ENCODE measurements at regions not wholly inside any gene's neighbourhood (a gene's known extent, or its start where the extent isn't known, plus 50 kb on each side); places are given as distances from the start of the nearest gene placed in this dataset.

DNA sequence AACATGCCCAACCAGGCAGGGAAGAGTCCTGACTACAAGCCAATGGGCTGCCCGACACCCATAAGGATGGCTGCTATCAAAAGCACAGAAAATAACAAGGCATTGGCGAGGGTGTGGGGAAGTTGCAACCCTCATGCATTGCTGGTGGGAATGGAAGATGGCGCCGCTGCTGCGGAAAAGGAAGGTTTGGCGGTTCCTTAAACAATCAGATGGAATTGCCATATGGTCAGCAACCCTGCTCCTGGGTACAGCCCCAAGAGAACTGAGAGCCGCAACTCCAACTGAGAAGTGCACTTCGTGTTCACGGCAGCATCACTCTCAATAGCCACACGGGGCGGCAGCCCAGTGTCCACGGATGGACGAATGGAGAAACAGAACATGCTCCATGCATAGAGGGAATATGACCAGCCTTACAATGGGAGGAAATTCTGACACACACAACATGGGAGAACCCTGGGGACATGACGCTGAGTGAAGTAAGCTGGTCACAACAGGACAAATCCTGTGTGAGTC, 193.3 kb downstream of the RBFOX3 start:
- Histone ChIP-seq H3K4me3 (no peak overlapping the region), H3K36me3 (no peaks in the 10 kb centered on the region), H3K27me3 (peaks cover 0 to 9% of the 10 kb centered on the region in 2 donors), H3K4me1 (no peaks in the 10 kb centered on the region), H3K27ac (no peak overlapping the region), H3K9me3 (no peaks in the 10 kb centered on the region)
- DNase-seq (ENCODE audit: low spot score) = no peak
- TF ChIP-seq, protein P1, sequence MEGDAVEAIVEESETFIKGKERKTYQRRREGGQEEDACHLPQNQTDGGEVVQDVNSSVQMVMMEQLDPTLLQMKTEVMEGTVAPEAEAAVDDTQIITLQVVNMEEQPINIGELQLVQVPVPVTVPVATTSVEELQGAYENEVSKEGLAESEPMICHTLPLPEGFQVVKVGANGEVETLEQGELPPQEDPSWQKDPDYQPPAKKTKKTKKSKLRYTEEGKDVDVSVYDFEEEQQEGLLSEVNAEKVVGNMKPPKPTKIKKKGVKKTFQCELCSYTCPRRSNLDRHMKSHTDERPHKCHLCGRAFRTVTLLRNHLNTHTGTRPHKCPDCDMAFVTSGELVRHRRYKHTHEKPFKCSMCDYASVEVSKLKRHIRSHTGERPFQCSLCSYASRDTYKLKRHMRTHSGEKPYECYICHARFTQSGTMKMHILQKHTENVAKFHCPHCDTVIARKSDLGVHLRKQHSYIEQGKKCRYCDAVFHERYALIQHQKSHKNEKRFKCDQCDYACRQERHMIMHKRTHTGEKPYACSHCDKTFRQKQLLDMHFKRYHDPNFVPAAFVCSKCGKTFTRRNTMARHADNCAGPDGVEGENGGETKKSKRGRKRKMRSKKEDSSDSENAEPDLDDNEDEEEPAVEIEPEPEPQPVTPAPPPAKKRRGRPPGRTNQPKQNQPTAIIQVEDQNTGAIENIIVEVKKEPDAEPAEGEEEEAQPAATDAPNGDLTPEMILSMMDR (IDR thresholded peaks at IDR 0.05) = no peak

DNA sequence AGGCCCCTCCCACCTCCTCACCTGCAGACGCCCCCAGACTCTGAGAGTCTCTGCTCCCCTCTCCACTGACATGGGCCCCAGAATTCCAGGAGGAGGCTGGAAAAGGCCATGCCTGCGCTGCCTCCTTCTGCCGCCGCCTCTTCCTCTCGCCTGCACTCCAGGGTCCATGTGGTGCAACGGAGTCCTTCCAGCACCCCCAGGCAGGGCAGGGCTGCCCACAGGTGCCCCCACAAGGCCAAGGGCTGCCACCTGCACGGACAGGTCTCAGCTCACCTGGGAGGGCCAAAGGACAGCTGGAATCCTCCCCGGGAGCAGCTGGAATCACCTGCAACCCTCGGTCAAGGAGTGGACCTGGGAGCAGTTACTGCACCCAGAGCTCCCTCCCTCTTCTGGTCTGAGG, 194.9 kb downstream of the RBFOX3 start:
- Histone ChIP-seq H3K4me3 (no peak overlapping the region), H3K4me1 (no peaks in the 10 kb centered on the region), H3K27ac (no peak overlapping the region), H3K27me3 (peaks cover 0 to 9% of the 10 kb centered on the region in 2 donors), H3K36me3 (no peaks in the 10 kb centered on the region), H3K9me3 (no peaks in the 10 kb centered on the region)
- DNase-seq (ENCODE audit: low spot score) = no peak
- TF ChIP-seq, protein P1 (IDR thresholded peaks at IDR 0.05) = no peak

DNA sequence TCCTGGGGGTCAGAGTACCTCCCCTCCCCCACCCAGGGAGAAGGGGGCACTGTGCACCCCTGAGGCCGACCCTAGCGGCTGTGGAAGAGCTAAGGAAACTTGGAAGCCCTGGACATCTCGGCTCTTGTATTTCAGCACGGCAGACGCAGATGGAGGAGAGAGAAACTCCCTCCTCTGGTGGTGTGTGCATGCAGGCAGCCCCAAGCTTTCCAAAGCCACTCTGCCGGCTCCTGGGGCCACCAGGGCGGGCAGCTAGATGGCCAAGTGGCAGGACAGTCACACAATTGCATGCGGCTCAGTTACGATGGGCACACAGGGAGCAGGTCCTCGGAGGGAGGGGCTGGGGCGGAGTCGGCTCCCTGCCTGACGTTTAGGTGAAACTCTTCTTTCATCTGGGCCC, 195.5 kb downstream of the RBFOX3 start:
- peaks cover 0 to 9% of the 10 kb centered on the region in 2 donors for H3K27me3 ChIP-seq

GRCh38 chr17:79414793-79415211, 196.0 kb downstream of the RBFOX3 start:
- Histone ChIP-seq H3K36me3 (no peaks in the 10 kb centered on the region), H3K9me3 (no peaks in the 10 kb centered on the region), H3K27me3 (peaks cover 0 to 9% of the 10 kb centered on the region in 2 donors), H3K4me3 (no peak overlapping the region), H3K27ac (no peak overlapping the region), H3K4me1 (no peaks in the 10 kb centered on the region)
- no peak for DNase-seq (ENCODE audit: low spot score)
- TF ChIP-seq, protein P1 (IDR thresholded peaks at IDR 0.05) = no peak

More for the DNA sequence above, 195.5 kb downstream of the RBFOX3 start:
- Histone ChIP-seq H3K9me3 (no peaks in the 10 kb centered on the region), H3K4me3 (no peak overlapping the region), H3K27ac (no peak overlapping the region), H3K4me1 (no peaks in the 10 kb centered on the region), H3K36me3 (no peaks in the 10 kb centered on the region)
- TF ChIP-seq, protein P1 (IDR thresholded peaks at IDR 0.05) = no peak
- no peak for DNase-seq (ENCODE audit: low spot score)

DNA sequence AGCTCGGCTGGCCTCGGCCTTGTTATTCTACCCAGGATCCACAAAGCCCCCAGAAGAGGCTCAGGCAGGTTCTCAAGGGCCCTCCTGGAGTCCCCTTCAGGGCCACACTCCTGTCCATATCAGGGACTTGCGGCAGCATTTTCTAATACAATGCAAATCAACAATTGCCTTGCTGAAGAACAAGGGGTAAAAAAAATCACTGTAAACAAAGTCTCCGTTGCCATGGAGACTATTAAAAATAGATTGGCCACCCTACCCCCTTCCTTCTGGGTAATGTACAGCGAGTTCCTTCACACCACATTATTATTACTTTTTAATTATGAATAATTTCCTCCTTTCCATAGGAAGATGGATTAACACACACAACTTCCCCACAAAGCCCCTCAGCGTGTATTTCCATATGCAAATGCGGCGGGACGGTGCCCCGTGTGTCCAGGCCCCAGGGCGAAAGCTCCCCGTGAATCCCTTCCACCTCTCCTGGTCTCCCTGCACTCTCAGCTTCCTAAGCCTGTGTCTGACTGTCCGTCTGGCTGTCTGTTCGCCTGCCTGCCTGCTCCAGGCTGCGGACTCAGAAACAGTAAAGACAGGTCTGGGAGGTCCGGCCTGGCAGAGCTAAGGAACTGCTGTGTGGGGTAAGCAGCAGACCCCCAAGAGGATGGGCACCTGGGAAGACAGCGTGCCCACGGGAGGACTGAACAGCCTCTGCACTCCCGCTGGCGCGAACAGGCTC, 196.6 kb downstream of the RBFOX3 start:
- TF ChIP-seq, protein P1 (IDR thresholded peaks at IDR 0.05) = no peak
- Histone ChIP-seq H3K4me1 (no peaks in the 10 kb centered on the region), H3K4me3 (no peak overlapping the region), H3K27ac (no peak overlapping the region), H3K9me3 (no peaks in the 10 kb centered on the region), H3K36me3 (no peaks in the 10 kb centered on the region), H3K27me3 (peaks cover 0 to 9% of the 10 kb centered on the region in 2 donors)
- DNase-seq (ENCODE audit: low spot score) = no peak
